A673 (cell line): ENCODE measurements at regions not wholly inside any gene's neighbourhood (a gene's known extent, or its start where the extent isn't known, plus 50 kb on each side); places are given as distances from the start of the nearest gene placed in this dataset.

ENCODE experiments used
- CTCF ChIP-seq: fragments of 300-800, 200-600 bp; sonication (generic); conservative IDR thresholded peaks from 2 replicates; pipeline ENCODE4 v1.5.1; 2017; ENCODE audit warnings: low read depth, mild to moderate bottlenecking, antibody characterized with exemption, low read length, moderate library complexity, mixed read lengths
- EZH2 ChIP-seq: fragments of 200-600 bp; sonication (generic); IDR thresholded peaks from 2 replicates; pipeline ENCODE4 v1.6.1; 2017; ENCODE audit warnings: borderline replicate concordance, low read depth, mild to moderate bottlenecking, mixed read lengths, antibody characterized with exemption, low read length; ENCODE audit not compliant: poor library complexity, severe bottlenecking

GRCh38 chr11:21635394-21636145 lies 557.3 kb upstream of the ANO5 start:
- TF ChIP-seq CTCF, result no peak
- no peak for TF ChIP-seq EZH2
